Body of pancreas (tissue), 4 donors: ENCODE measurements at regions not wholly inside any gene's neighbourhood (a gene's known extent, or its start where the extent isn't known, plus 50 kb on each side); places are given as distances from the start of the nearest gene placed in this dataset.

ENCODE experiments used
- POLR2A ChIP-seq, 3 donors: fragments of 450-650 bp; IDR thresholded peaks; one replicate each; pipeline ENCODE4 v1.6.1; 2016; ENCODE audit warnings: antibody characterized with exemption in 3 of 3, mild to moderate bottlenecking in 2 of 3
- TF ChIP-seq, protein P1 (sequence below), 7 experiments: fragments of 450-650 bp in 4 of 7; fragments of 200-600 bp in 3 of 7; sonication (generic) in 3 of 7; IDR thresholded peaks; one replicate each; pipeline ENCODE4 v1.5.1; 2016 to 2019; ENCODE audit warnings: antibody characterized with exemption in 7 of 7

DNA sequence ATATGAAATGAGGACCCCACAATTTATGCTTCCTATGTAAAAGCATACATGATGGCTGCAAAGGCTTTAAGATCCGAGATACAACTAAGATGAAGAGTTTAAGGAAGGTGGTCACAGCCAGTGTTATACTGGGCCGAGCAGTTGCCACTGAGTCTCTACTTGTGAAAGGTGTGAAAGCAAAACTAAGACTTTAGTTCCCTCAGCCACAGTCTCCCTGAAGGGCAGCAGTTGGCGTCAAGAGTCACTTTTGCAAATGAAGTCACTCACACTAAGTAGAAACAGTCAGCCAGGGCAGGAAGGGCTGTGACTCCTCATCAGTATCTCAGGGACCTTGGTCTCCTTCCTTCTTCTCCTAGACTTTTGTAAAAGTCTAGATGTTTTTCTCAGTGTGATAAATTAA is 191.6 kb upstream of the MCHR2 start:
- no peak for TF ChIP-seq POLR2A (IDR thresholded peaks at IDR 0.05)
- TF ChIP-seq, protein P1, sequence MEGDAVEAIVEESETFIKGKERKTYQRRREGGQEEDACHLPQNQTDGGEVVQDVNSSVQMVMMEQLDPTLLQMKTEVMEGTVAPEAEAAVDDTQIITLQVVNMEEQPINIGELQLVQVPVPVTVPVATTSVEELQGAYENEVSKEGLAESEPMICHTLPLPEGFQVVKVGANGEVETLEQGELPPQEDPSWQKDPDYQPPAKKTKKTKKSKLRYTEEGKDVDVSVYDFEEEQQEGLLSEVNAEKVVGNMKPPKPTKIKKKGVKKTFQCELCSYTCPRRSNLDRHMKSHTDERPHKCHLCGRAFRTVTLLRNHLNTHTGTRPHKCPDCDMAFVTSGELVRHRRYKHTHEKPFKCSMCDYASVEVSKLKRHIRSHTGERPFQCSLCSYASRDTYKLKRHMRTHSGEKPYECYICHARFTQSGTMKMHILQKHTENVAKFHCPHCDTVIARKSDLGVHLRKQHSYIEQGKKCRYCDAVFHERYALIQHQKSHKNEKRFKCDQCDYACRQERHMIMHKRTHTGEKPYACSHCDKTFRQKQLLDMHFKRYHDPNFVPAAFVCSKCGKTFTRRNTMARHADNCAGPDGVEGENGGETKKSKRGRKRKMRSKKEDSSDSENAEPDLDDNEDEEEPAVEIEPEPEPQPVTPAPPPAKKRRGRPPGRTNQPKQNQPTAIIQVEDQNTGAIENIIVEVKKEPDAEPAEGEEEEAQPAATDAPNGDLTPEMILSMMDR (IDR thresholded peaks at IDR 0.05) = no peak
